ENCODE measurements at regions not wholly inside any gene's neighbourhood (a gene's known extent, or its start where the extent isn't known, plus 50 kb on each side); places are given as distances from the start of the nearest gene placed in this dataset.

DNA sequence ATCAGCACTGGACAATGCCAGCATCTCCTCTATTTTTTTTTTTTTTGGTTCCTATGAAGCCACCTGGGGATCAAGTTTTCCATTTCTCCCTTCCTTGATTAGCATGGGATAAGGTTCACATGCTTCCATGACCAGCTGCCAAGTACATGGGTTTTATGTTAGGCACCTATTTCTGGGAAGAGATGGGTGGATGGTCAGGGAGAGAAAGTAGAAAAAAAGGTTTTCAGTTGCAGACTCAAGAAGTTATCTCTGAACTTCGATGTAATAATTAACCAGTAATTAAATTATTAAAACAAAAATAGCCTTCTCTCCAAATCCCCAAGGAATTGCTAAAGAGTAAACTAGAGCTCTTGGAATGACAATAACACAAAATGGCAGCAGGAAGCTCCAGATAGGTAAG is 164.9 kb upstream of the MAF start:
- Mint-ChIP-seq H3K27ac (ENCODE audit: unreplicated experiment) (no peak overlapping the region), H3K27me3 (ENCODE audit: unreplicated experiment) (peaks cover 2% of the 10 kb centered on the region), H3K4me1 (ENCODE audit: unreplicated experiment) (peaks cover 24% of the 10 kb centered on the region), H3K9me3 (ENCODE audit: unreplicated experiment) (no peaks in the 10 kb centered on the region), H3K36me3 (ENCODE audit: low read depth, unreplicated experiment) (no peaks in the 10 kb centered on the region), H3K4me3 (ENCODE audit: unreplicated experiment) (no peak overlapping the region)
- TF ChIP-seq, protein P1, sequence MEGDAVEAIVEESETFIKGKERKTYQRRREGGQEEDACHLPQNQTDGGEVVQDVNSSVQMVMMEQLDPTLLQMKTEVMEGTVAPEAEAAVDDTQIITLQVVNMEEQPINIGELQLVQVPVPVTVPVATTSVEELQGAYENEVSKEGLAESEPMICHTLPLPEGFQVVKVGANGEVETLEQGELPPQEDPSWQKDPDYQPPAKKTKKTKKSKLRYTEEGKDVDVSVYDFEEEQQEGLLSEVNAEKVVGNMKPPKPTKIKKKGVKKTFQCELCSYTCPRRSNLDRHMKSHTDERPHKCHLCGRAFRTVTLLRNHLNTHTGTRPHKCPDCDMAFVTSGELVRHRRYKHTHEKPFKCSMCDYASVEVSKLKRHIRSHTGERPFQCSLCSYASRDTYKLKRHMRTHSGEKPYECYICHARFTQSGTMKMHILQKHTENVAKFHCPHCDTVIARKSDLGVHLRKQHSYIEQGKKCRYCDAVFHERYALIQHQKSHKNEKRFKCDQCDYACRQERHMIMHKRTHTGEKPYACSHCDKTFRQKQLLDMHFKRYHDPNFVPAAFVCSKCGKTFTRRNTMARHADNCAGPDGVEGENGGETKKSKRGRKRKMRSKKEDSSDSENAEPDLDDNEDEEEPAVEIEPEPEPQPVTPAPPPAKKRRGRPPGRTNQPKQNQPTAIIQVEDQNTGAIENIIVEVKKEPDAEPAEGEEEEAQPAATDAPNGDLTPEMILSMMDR (IDR thresholded peaks at IDR 0.05; ENCODE audit: unreplicated experiment): no peak
- DNase-seq (ENCODE audit: low spot score): no peak

DNA sequence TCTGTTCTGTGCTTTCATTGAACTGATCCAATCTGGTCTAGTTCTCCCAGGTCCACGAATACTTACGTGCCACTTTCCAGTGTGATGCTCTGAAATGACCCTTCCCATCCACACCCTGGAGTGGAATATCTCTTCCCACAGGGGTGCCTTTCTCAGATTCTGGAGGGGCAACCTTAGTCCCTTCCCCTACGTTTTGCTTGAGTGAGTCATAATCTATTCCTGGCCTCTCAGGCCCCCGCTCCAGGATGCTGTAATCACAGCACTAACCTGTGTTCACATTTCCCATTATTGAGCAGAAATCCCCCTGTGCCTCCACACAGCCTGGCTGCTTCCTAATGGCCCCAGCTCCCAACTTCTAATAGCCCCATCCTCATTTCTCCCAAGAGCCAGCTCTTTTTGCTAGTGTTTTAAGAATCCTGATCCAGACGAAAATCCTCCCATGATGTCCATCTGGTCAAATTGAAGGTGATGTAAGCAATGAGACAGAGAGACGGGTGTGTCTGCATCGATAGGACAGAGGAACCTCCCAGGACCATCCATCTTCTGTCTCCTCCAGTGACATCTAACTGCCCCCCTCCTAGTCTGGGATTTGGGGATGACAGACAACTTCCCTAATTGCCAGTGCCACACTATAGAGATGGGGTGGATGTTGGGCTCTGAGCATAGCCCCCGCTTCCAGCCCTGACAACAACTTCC is 164.0 kb upstream of the MAF start:
- Mint-ChIP-seq H3K27me3 (ENCODE audit: unreplicated experiment) (no peaks in the 10 kb centered on the region), H3K9me3 (ENCODE audit: unreplicated experiment) (no peaks in the 10 kb centered on the region), H3K4me3 (ENCODE audit: unreplicated experiment) (no peak overlapping the region), H3K36me3 (ENCODE audit: low read depth, unreplicated experiment) (no peaks in the 10 kb centered on the region), H3K27ac (ENCODE audit: unreplicated experiment) (no peak overlapping the region), H3K4me1 (ENCODE audit: unreplicated experiment) (peaks cover 18% of the 10 kb centered on the region)
- DNase-seq (ENCODE audit: low spot score): no peak
- TF ChIP-seq, protein P1 (IDR thresholded peaks at IDR 0.05; ENCODE audit: unreplicated experiment): no peak

DNA sequence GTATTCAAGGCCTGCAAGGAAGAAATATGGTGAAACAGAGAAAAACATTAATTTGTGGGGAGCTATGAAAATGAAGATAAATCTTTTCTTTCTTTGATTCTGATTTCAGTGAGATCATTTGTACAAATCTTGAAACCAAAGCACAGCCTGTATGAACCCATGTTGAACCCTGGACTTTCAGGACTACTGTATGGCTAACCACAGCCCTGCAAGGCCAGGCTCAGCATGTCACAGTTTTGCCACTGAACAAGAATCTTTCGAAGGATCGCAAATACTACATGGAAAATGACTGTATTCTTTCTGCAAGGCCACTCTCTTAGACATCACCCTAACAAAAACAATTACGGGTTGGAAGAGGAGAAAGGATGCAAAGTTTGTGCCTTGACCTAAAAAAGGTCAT is 161.7 kb upstream of the MAF start:
- H3K36me3 Mint-ChIP-seq (ENCODE audit: low read depth, unreplicated experiment): no peaks in the 10 kb centered on the region
- H3K4me3 Mint-ChIP-seq (ENCODE audit: unreplicated experiment): no peak overlapping the region
- no peaks in the 10 kb centered on the region for H3K27me3 Mint-ChIP-seq (ENCODE audit: unreplicated experiment)
- TF ChIP-seq, protein P1 (IDR thresholded peaks at IDR 0.05; ENCODE audit: unreplicated experiment): no peak
- H3K9me3 Mint-ChIP-seq (ENCODE audit: unreplicated experiment): no peaks in the 10 kb centered on the region
- no peaks in the 10 kb centered on the region for H3K4me1 Mint-ChIP-seq (ENCODE audit: unreplicated experiment)
- DNase-seq (ENCODE audit: low spot score): no peak
- H3K27ac Mint-ChIP-seq (ENCODE audit: unreplicated experiment): no peak overlapping the region

DNA sequence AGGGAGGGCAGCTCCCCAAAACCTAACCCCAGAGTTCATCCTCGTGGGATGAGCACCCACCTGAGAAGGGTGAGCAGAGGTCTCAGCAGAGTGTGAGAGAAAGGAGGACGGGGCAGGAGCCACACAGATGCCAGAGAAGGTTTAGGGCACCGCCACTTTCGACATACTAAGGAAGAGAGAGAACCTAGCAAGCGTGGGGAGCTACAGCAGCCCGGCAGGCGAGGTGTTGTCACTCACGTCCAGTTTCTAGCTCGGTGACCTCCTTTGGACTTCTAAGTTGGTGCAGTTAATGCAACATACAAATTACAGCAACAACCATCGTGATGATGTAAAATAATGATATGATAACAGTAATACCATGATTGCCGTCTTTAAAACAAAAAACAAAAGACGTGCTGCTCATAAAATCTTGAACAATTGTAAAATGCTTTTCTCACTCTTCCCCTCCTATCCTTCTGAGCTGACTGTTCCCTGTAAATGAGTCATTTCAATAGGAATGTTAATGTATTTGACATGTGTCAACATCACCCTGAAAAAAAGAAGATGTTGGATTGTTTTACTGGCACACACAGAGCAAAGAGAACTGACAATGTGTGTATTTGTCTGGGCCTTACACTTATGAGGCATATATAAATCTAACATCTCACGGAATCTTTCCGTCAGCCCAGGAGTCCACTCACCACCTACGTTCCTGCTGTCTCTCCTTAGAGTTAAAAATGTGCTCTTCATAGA is 158.2 kb upstream of the MAF start:
- DNase-seq (ENCODE audit: low spot score): no peak
- Mint-ChIP-seq H3K27ac (ENCODE audit: unreplicated experiment) (no peak overlapping the region), H3K36me3 (ENCODE audit: low read depth, unreplicated experiment) (no peaks in the 10 kb centered on the region), H3K4me3 (ENCODE audit: unreplicated experiment) (no peak overlapping the region), H3K9me3 (ENCODE audit: unreplicated experiment) (no peaks in the 10 kb centered on the region), H3K27me3 (ENCODE audit: unreplicated experiment) (peaks cover 2% of the 10 kb centered on the region), H3K4me1 (ENCODE audit: unreplicated experiment) (no peaks in the 10 kb centered on the region)
- TF ChIP-seq, protein P1 (IDR thresholded peaks at IDR 0.05; ENCODE audit: unreplicated experiment): no peak

DNA sequence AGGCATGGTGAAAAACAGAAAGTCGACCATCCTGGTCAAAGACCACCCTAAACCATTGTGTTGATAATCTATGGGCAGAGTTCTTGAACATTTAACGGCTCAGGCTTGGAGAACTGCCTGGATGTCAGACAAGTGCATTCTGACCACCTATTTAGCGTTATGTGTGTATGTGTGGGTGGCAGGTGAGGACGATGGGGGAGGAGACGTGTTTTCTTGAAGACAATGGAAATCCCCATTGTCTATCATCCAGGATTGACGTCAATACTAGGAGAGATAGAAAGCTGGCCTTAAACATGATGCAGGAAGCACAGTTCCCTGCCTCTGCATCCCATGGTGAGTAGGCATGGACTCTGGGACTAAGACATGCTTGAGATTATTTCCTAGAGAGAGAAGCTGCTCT is 157.4 kb upstream of the MAF start:
- Mint-ChIP-seq H3K9me3 (ENCODE audit: unreplicated experiment) (no peaks in the 10 kb centered on the region), H3K27ac (ENCODE audit: unreplicated experiment) (no peak overlapping the region), H3K36me3 (ENCODE audit: low read depth, unreplicated experiment) (no peaks in the 10 kb centered on the region), H3K4me3 (ENCODE audit: unreplicated experiment) (no peak overlapping the region), H3K27me3 (ENCODE audit: unreplicated experiment) (peaks cover 2% of the 10 kb centered on the region), H3K4me1 (ENCODE audit: unreplicated experiment) (no peaks in the 10 kb centered on the region)
- no peak for DNase-seq (ENCODE audit: low spot score)
- TF ChIP-seq, protein P1 (IDR thresholded peaks at IDR 0.05; ENCODE audit: unreplicated experiment): no peak

All from endothelial cell (in vitro differentiated cells).